HepG2 (cell line): ENCODE measurements at regions not wholly inside any gene's neighbourhood (a gene's known extent, or its start where the extent isn't known, plus 50 kb on each side); places are given as distances from the start of the nearest gene placed in this dataset.

Source experiments
- ARID3A ChIP-seq: IDR thresholded peaks from 2 replicates; pipeline ENCODE4 v1.6.1; 2012; ENCODE audit warnings: low read depth, low read length, improper control_type of control experiment
- CENPX ChIP-seq: sonication (generic); formaldehyde crosslinking; IDR thresholded peaks from 2 replicates; pipeline ENCODE4 v1.9.0; 2021; ENCODE audit warnings: mild to moderate bottlenecking, missing genetic modification reagents, moderate library complexity
- CERS6 ChIP-seq: sonication (generic); formaldehyde crosslinking; IDR thresholded peaks from 2 replicates; pipeline ENCODE4 v1.5.0; 2020; ENCODE audit warnings: missing genetic modification reagents
- EP300 ChIP-seq, 3 experiments: sonication (generic) in 1 of 3; formaldehyde crosslinking in 1 of 3; IDR thresholded peaks; 2 replicates each; pipeline versions ENCODE4 v1.5.1 to v1.6.1; 2011 to 2020; ENCODE audit warnings: low read depth in 2 of 3, low read length in 2 of 3, borderline replicate concordance in 1 of 3, improper control_type of control experiment in 1 of 3, mild to moderate bottlenecking in 1 of 3, missing genetic modification reagents in 1 of 3, moderate library complexity in 1 of 3
- FIP1L1 ChIP-seq: fragments of 200-400 bp; formaldehyde crosslinking; IDR thresholded peaks from 2 replicates; pipeline ENCODE4 v1.6.1; 2018; ENCODE audit warnings: low read depth, mild to moderate bottlenecking, low read length, moderate library complexity, borderline replicate concordance; ENCODE audit not compliant: insufficient read depth
- FOSL2 ChIP-seq: sonication (generic); formaldehyde crosslinking; IDR thresholded peaks from 2 replicates; pipeline ENCODE4 v1.4.0; 2020; ENCODE audit warnings: missing genetic modification reagents
- GATAD2A ChIP-seq: IDR thresholded peaks from 2 replicates; pipeline ENCODE4 v1.6.1; 2016
- HHEX ChIP-seq: IDR thresholded peaks from 2 replicates; pipeline ENCODE4 v1.6.1; 2016; ENCODE audit warnings: control low read depth
- HNF4A ChIP-seq: sonication (generic); formaldehyde crosslinking; IDR thresholded peaks from 2 replicates; pipeline ENCODE4 v1.4.0; 2020; ENCODE audit warnings: missing genetic modification reagents
- JUND ChIP-seq: sonication (generic); formaldehyde crosslinking; IDR thresholded peaks from 2 replicates; pipeline ENCODE4 v1.8.0; 2022; ENCODE audit warnings: mild to moderate bottlenecking, missing genetic modification reagents
- KDM2A ChIP-seq: sonication (generic); formaldehyde crosslinking; IDR thresholded peaks from 2 replicates; pipeline ENCODE4 v1.4.0; 2020; ENCODE audit warnings: low read depth, missing genetic modification reagents, borderline replicate concordance
- MATR3 ChIP-seq: sonication (generic); formaldehyde crosslinking; IDR thresholded peaks from 2 replicates; pipeline ENCODE4 v1.4.0; 2020; ENCODE audit warnings: missing genetic modification reagents
- NKX3-1 ChIP-seq: sonication (generic); formaldehyde crosslinking; IDR thresholded peaks from 2 replicates; pipeline ENCODE4 v1.5.0; 2020; ENCODE audit warnings: missing genetic modification reagents
- SSRP1 ChIP-seq: IDR thresholded peaks from 2 replicates; pipeline ENCODE4 v1.6.1; 2016; ENCODE audit warnings: control low read depth
- TERF1 ChIP-seq: sonication (generic); formaldehyde crosslinking; IDR thresholded peaks from 2 replicates; pipeline ENCODE4 v1.8.0; 2022; ENCODE audit warnings: mild to moderate bottlenecking, missing genetic modification reagents, moderate library complexity
- ZNF101 ChIP-seq: sonication (generic); formaldehyde crosslinking; IDR thresholded peaks from 2 replicates; pipeline ENCODE4 v1.4.0; 2020; ENCODE audit warnings: mild to moderate bottlenecking, low read depth, missing genetic modification reagents, borderline replicate concordance
- ZNF230 ChIP-seq: sonication (generic); formaldehyde crosslinking; IDR thresholded peaks from 2 replicates; pipeline ENCODE4 v1.4.0; 2020; ENCODE audit warnings: mild to moderate bottlenecking, missing genetic modification reagents
- ZNF512 ChIP-seq: sonication (generic); formaldehyde crosslinking; IDR thresholded peaks from 2 replicates; pipeline ENCODE4 v1.4.0; 2020; ENCODE audit warnings: mild to moderate bottlenecking, missing genetic modification reagents
- ZNF546 ChIP-seq: sonication (generic); formaldehyde crosslinking; conservative IDR thresholded peaks from 2 replicates; pipeline ENCODE4 v1.8.1; 2023; ENCODE audit warnings: mild to moderate bottlenecking, missing genetic modification reagents
- ZNF691 ChIP-seq: sonication (generic); formaldehyde crosslinking; IDR thresholded peaks from 2 replicates; pipeline ENCODE4 v1.4.0; 2020; ENCODE audit warnings: missing genetic modification reagents, low read depth, mild to moderate bottlenecking, borderline replicate concordance

GRCh38 chr14:89040460-89041256 is 216.2 kb downstream of the TTC8 start (continued):
- no peak for TF ChIP-seq ZNF512 (CRISPR knock-in tag)
- no peak for TF ChIP-seq CERS6 (CRISPR knock-in tag)
- TF ChIP-seq FIP1L1: 0 out of 2 replicates have a peak, but pooled peaks have one; percentile 35
- peak; percentile 98 for TF ChIP-seq FOSL2 (CRISPR knock-in tag)
- TF ChIP-seq ZNF101 (CRISPR knock-in tag): no peak
- TF ChIP-seq ARID3A: no peak
- no peak for TF ChIP-seq CENPX (CRISPR knock-in tag)
- no peak for TF ChIP-seq NKX3-1 (CRISPR knock-in tag)
- peak; percentile 87; the same call in 1 of the 2 replicates for TF ChIP-seq SSRP1 (CRISPR knock-in tag)
- TF ChIP-seq ZNF691: peak; percentile 51
- TF ChIP-seq GATAD2A (CRISPR knock-in tag): peak; percentile 79
- TF ChIP-seq MATR3 (CRISPR knock-in tag): no peak
- TF ChIP-seq KDM2A (CRISPR knock-in tag): no peak; the same call in 1 of the 2 replicates
- peak; percentile 67 for TF ChIP-seq HNF4A (CRISPR knock-in tag)
- peak; percentile 88 for TF ChIP-seq JUND (CRISPR knock-in tag)
- TF ChIP-seq ZNF230: peak; percentile 76; the same call in 1 of the 2 replicates
- no peak for TF ChIP-seq HHEX (CRISPR knock-in tag)
- TF ChIP-seq EP300 (IDR thresholded peaks at IDR 0.05; ENCODE audit: low read depth in 2 of 2, low read length in 2 of 2): peak; percentile 86 to 87; a peak in 3 of 4 replicates
- peak; percentile 94 for TF ChIP-seq EP300 (CRISPR knock-in tag; IDR thresholded peaks at IDR 0.05; ENCODE audit: borderline replicate concordance)
- TF ChIP-seq TERF1 (CRISPR knock-in tag): no peak
- TF ChIP-seq ZNF546 (CRISPR knock-in tag): no peak
